Transverse colon (tissue), 4 donors: ENCODE measurements at regions not wholly inside any gene's neighbourhood (a gene's known extent, or its start where the extent isn't known, plus 50 kb on each side); places are given as distances from the start of the nearest gene placed in this dataset.

Experiments used
- DNase-seq: peaks from one replicate; pipeline ENCODE4 v3.0.0-alpha.2; 2019
- H3K27ac ChIP-seq, 4 donors: fragments of 200-600 bp; sonication (generic); 2 replicates each; pipeline ENCODE4 v1.5.1; 2016 to 2018; ENCODE audit warnings: inconsistent platforms in 4 of 4
- H3K27me3 ChIP-seq: fragments of 200-600 bp; sonication (generic); 2 replicates; pipeline ENCODE4 v1.5.1; 2017; ENCODE audit warnings: inconsistent platforms
- H3K36me3 ChIP-seq, 4 donors: fragments of 200-600 bp; sonication (generic); 2 replicates each; pipeline ENCODE4 v1.5.1; 2017 to 2019; ENCODE audit warnings: inconsistent platforms in 4 of 4
- H3K4me1 ChIP-seq, 4 donors: fragments of 200-600 bp; sonication (generic); 2 replicates each; pipeline ENCODE4 v1.5.1; 2017 to 2020; ENCODE audit warnings: inconsistent platforms in 4 of 4
- H3K4me3 ChIP-seq, 4 donors: fragments of 200-600 bp; sonication (generic); 1 replicate in 1 of 4; 2 replicates in 3 of 4; pipeline versions ENCODE4 v1.5.1 to v1.6.1; 2017 to 2019; ENCODE audit warnings: inconsistent platforms in 4 of 4
- H3K9me3 ChIP-seq, 2 donors: fragments of 200-600 bp; sonication (generic); 2 replicates each; pipeline ENCODE4 v1.5.1; 2017 to 2019; ENCODE audit warnings: inconsistent platforms in 2 of 2
- EP300 ChIP-seq: sonication (generic); formaldehyde crosslinking; IDR thresholded peaks from one replicate; pipeline ENCODE4 v1.6.1; 2017; ENCODE audit warnings: antibody characterized with exemption, low read depth
- POLR2A ChIP-seq: fragments of 450-650 bp; IDR thresholded peaks from one replicate; pipeline ENCODE4 v1.6.1; 2016; ENCODE audit warnings: antibody characterized with exemption, mild to moderate bottlenecking, moderate library complexity
- POLR2AphosphoS5 ChIP-seq, 3 donors: sonication (generic); formaldehyde crosslinking; IDR thresholded peaks; one replicate each; pipeline ENCODE4 v1.6.1; 2016; ENCODE audit warnings: antibody characterized with exemption in 3 of 3
- WGBS, 2 donors: methylation state at CpG; one replicate each; pipeline ENCODE4 v1.1.5; 2018; ENCODE audit warnings: low coverage in 1 of 2; 5-methylcytosine and 5-hydroxymethylcytosine counted together
- in situ Hi-C, 4 donors: fragments of 200-750 bp; cut with MboI; loops; one replicate each; pipeline versions ENCODE4 v1.15.0 to v1.15.1; 2017; ENCODE audit warnings: low sequenced_read_pairs in 3 of 4, low pct_ligation_motif_present in 1 of 4, low pct_unique_long_range_greater_than_20kb in 1 of 4
- intact Hi-C: fragments of 100-400 bp; cut with DNase I; formaldehyde crosslinking; loops from one replicate; pipeline ENCODE4 v1.15.1; 2023; ENCODE audit warnings: low total_unique reads
- TF ChIP-seq, protein P1 (sequence below), 5 experiments: fragments of 200-600 bp in 3 of 5; fragments of 450-650 bp in 2 of 5; sonication (generic) in 3 of 5; IDR thresholded peaks; 1 replicate in 2 of 5; 2 replicates in 3 of 5; pipeline ENCODE4 v1.5.1; 2016 to 2017; ENCODE audit warnings: antibody characterized with exemption in 5 of 5, inconsistent platforms in 3 of 5, mild to moderate bottlenecking in 2 of 5, moderate library complexity in 1 of 5

DNA sequence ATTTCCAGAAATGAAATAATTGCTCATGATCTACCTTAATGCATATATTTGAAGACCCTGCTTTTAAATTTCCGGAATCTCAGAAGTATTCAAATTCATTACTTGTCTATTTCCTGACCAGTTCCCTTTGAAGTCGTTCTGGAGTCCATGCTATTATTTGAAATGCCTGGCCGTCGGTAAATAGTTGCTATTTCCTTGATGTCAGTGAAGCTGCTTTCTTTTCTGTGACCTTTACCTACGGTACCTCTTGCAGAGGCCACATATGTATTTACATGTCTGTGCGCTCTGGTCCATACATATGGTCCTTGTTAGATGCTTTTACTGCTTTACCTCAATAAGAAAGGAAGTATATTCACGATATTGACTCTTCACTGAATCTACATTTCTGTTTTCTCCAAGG, 199.7 kb downstream of the PAPSS1 start:
- in situ Hi-C loops: no loop called here
- Histone ChIP-seq H3K27ac (no peak overlapping the region), H3K4me1 (no peaks in the 10 kb centered on the region), H3K27me3 (no peaks in the 10 kb centered on the region), H3K9me3 (peaks cover 0 to 3% of the 10 kb centered on the region in 2 donors), H3K36me3 (no peaks in the 10 kb centered on the region), H3K4me3 (no peak overlapping the region)
- intact Hi-C loops: no loop called here
- WGBS, 2 donors: 75 to 81% methylated on average over 7 of the region's 7 CpGs
- DNase-seq: no peak
- TF ChIP-seq POLR2A: no peak
- no peak for TF ChIP-seq EP300
- TF ChIP-seq, protein P1, sequence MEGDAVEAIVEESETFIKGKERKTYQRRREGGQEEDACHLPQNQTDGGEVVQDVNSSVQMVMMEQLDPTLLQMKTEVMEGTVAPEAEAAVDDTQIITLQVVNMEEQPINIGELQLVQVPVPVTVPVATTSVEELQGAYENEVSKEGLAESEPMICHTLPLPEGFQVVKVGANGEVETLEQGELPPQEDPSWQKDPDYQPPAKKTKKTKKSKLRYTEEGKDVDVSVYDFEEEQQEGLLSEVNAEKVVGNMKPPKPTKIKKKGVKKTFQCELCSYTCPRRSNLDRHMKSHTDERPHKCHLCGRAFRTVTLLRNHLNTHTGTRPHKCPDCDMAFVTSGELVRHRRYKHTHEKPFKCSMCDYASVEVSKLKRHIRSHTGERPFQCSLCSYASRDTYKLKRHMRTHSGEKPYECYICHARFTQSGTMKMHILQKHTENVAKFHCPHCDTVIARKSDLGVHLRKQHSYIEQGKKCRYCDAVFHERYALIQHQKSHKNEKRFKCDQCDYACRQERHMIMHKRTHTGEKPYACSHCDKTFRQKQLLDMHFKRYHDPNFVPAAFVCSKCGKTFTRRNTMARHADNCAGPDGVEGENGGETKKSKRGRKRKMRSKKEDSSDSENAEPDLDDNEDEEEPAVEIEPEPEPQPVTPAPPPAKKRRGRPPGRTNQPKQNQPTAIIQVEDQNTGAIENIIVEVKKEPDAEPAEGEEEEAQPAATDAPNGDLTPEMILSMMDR (IDR thresholded peaks at IDR 0.05): no peak
- no peak for TF ChIP-seq POLR2AphosphoS5 (IDR thresholded peaks at IDR 0.05)

DNA sequence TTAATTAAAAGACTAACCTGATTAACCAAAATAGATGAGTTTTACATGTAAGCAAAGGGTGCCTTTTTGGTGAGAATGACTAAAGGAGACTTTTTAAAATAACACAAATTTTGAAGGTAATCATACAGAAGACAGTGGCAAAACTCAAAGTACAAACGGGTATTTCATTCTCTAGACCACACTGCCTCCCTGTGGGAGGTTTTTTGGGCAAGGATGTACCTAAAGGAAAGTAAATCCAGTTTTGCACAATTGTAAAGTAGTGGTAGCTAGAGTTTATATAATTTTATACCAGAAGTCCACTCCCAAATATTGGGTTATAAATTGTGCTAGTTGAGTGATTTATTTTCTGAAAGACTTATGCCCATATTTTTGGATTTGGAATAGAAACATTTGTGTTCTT, 201.0 kb downstream of the PAPSS1 start:
- in situ Hi-C loops: no loop called here
- DNase-seq: peak; percentile 15
- Histone ChIP-seq H3K27me3 (no peaks in the 10 kb centered on the region), H3K27ac (no peak overlapping the region), H3K4me1 (no peaks in the 10 kb centered on the region), H3K4me3 (no peak overlapping the region), H3K9me3 (peaks cover 0 to 6% of the 10 kb centered on the region in 2 donors), H3K36me3 (no peaks in the 10 kb centered on the region)
- intact Hi-C loops: no loop called here
- 24 to 27% methylated on average over 1 of the region's 1 CpG for WGBS, 2 donors
- TF ChIP-seq POLR2A: no peak
- TF ChIP-seq, protein P1 (IDR thresholded peaks at IDR 0.05): peak in 4 of 5 experiments; percentile 23 to 44 (median 32)

DNA sequence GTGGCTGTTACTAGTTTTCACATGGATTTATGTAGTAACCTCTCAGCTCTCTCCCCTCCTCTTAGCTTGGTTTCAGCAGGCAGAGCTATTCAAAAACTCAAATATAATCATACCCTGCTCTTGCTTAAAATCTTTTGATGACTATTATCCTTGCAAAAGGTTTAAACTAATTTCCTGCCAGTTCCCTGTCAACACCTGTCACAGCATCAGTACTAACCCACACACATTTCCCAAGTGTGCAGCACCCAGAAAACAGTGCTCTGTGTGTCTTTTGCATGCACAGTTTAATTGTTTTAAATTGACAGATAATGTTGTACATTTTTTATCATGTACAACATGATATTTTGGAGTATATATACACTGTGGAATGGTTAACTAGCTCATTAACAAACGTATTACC, 202.0 kb downstream of the PAPSS1 start:
- in situ Hi-C loops: no loop called here

DNA sequence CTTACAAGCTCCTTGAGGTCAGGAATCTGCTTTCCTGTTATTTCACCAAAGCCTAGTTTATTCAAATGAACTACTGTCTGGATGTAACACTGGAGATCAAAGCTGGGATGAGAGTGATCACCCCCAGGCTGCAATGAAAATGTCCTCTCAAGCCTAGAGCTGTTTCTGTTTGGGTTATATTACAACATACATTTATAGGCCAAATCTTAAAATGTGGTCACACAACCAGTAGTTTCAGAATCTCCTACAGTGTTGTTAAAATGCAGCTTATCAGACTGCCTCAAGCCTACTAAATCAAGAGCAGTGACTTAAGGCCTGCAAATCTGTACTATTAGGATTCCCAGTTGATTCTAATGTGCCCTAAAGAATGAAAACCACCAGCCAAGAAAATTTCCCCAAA, 207.5 kb downstream of the PAPSS1 start:
- Histone ChIP-seq H3K27ac (no peak overlapping the region), H3K4me3 (no peak overlapping the region), H3K27me3 (no peaks in the 10 kb centered on the region), H3K9me3 (peaks cover 0 to 6% of the 10 kb centered on the region in 2 donors), H3K36me3 (no peaks in the 10 kb centered on the region), H3K4me1 (no peaks in the 10 kb centered on the region)
- TF ChIP-seq POLR2AphosphoS5 (IDR thresholded peaks at IDR 0.05): no peak
- TF ChIP-seq POLR2A: no peak
- TF ChIP-seq, protein P1 (IDR thresholded peaks at IDR 0.05): no peak
- TF ChIP-seq EP300: no peak
- DNase-seq: no peak
- intact Hi-C loops (no loop called here), in situ Hi-C loops (no loop called here)

More for the DNA sequence above, 202.0 kb downstream of the PAPSS1 start:
- Histone ChIP-seq H3K4me3 (no peak overlapping the region), H3K27ac (no peak overlapping the region), H3K4me1 (no peaks in the 10 kb centered on the region), H3K27me3 (no peaks in the 10 kb centered on the region), H3K9me3 (peaks cover 0 to 6% of the 10 kb centered on the region in 2 donors), H3K36me3 (no peaks in the 10 kb centered on the region)
- intact Hi-C loops: no loop called here
- TF ChIP-seq POLR2AphosphoS5 (IDR thresholded peaks at IDR 0.05) (no peak), EP300 (no peak), POLR2A (no peak)
- TF ChIP-seq, protein P1 (IDR thresholded peaks at IDR 0.05): no peak
- 40 to 55% methylated on average over 1 of the region's 1 CpG for WGBS, 2 donors
- DNase-seq: no peak
